ENCODE measurements at regions not wholly inside any gene's neighbourhood (a gene's known extent, or its start where the extent isn't known, plus 50 kb on each side); places are given as distances from the start of the nearest gene placed in this dataset.

DNA sequence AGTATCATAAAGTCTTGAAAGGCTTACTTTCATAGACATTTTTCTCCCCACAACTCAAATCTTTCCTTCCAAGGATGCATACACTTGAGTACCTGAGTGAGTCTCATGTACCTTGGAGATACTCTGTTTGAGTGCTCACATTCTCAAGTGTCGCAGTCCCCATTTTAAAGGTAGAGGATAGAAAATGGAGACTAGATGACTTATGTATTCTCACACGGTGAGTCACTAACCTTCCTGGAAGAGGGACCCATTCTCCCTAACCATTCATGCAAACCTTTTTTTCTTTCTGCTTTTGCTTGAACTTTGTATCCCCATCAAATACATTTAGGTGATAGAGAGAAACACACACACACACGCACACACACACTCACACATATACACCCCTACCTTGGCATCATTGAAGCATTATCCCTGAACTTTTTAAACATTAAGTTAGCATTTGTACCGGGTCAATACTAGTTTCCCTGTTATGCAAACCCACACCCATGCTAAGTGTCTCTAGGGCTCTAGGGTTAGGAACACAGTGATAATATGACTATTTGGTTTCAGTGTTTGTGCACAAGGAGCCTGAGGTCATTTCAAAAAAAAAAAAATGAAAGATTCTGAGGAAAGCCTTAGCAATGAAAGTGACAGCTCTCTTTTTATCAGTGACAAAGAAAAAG lies 236.2 kb downstream of the IKZF2 start:
- TF ChIP-seq, protein P1, sequence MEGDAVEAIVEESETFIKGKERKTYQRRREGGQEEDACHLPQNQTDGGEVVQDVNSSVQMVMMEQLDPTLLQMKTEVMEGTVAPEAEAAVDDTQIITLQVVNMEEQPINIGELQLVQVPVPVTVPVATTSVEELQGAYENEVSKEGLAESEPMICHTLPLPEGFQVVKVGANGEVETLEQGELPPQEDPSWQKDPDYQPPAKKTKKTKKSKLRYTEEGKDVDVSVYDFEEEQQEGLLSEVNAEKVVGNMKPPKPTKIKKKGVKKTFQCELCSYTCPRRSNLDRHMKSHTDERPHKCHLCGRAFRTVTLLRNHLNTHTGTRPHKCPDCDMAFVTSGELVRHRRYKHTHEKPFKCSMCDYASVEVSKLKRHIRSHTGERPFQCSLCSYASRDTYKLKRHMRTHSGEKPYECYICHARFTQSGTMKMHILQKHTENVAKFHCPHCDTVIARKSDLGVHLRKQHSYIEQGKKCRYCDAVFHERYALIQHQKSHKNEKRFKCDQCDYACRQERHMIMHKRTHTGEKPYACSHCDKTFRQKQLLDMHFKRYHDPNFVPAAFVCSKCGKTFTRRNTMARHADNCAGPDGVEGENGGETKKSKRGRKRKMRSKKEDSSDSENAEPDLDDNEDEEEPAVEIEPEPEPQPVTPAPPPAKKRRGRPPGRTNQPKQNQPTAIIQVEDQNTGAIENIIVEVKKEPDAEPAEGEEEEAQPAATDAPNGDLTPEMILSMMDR (conservative IDR thresholded peaks at IDR 0.05; ENCODE audit: low read depth in 2 of 2): no peak
- TF ChIP-seq POLR2AphosphoS5 (IDR thresholded peaks at IDR 0.05; ENCODE audit: low read depth): no peak
- TF ChIP-seq EZH2phosphoT487 (IDR thresholded peaks at IDR 0.05; ENCODE audit: unreplicated experiment): no peak

Measured in GM23338 (cell line).